Adrenal gland (tissue), 5 donors: ENCODE measurements at regions not wholly inside any gene's neighbourhood (a gene's known extent, or its start where the extent isn't known, plus 50 kb on each side); places are given as distances from the start of the nearest gene placed in this dataset.

Experiments
- POLR2A ChIP-seq, 2 donors: fragments of 450-650 bp; IDR thresholded peaks; one replicate each; pipeline ENCODE4 v1.6.1; 2017; ENCODE audit warnings: antibody characterized with exemption in 2 of 2, mild to moderate bottlenecking in 2 of 2, moderate library complexity in 1 of 2
- TF ChIP-seq, protein P1 (sequence below), 6 experiments: fragments of 450-650 bp in 4 of 6; fragments of 200-600 bp in 2 of 6; sonication (generic) in 1 of 6; IDR thresholded peaks; 1 replicate in 5 of 6; 2 replicates in 1 of 6; pipeline versions ENCODE4 v1.5.1 to v1.8.0; 2016 to 2021; ENCODE audit warnings: antibody characterized with exemption in 6 of 6, mild to moderate bottlenecking in 2 of 6, moderate library complexity in 1 of 6
- donor health status: DM: no; HTN: no; CAD: no.

DNA sequence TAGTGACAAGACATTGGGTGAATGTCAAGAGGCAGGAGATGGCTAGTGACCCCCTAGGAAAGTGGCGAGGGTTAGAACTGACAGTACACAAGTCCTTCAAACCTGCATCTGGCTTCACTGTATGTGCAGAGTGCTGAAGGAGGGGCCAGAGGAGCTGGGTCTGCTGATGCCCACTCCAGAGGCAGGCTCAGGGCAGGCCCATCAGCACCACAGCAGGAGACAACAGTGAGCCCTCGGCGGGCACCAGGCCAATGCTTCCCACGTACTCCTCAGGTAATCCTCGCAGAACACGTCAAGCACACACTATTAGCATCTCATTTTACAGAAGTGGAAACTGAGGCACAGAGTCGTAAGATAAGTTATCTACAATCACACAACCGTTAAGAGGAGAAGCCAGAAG is 76.1 kb upstream of the SH3PXD2B start:
- TF ChIP-seq POLR2A (IDR thresholded peaks at IDR 0.05) = no peak
- TF ChIP-seq, protein P1, sequence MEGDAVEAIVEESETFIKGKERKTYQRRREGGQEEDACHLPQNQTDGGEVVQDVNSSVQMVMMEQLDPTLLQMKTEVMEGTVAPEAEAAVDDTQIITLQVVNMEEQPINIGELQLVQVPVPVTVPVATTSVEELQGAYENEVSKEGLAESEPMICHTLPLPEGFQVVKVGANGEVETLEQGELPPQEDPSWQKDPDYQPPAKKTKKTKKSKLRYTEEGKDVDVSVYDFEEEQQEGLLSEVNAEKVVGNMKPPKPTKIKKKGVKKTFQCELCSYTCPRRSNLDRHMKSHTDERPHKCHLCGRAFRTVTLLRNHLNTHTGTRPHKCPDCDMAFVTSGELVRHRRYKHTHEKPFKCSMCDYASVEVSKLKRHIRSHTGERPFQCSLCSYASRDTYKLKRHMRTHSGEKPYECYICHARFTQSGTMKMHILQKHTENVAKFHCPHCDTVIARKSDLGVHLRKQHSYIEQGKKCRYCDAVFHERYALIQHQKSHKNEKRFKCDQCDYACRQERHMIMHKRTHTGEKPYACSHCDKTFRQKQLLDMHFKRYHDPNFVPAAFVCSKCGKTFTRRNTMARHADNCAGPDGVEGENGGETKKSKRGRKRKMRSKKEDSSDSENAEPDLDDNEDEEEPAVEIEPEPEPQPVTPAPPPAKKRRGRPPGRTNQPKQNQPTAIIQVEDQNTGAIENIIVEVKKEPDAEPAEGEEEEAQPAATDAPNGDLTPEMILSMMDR (IDR thresholded peaks at IDR 0.05) = no peak
